Fibroblast of lung (primary cell): ENCODE measurements at regions not wholly inside any gene's neighbourhood (a gene's known extent, or its start where the extent isn't known, plus 50 kb on each side); places are given as distances from the start of the nearest gene placed in this dataset.

ENCODE experiments used
- DNase-seq, 2 donors: peaks; one replicate each; pipeline versions ENCODE4 v3.0.0 to v3.0.0-alpha.2; 2010; ENCODE audit warnings: low read depth in 2 of 2
- H2AFZ ChIP-seq: 2 replicates; pipeline ENCODE4 v1.5.1; 2012; ENCODE audit warnings: low read length, control low read depth, inconsistent platforms
- H3K27ac ChIP-seq: 2 replicates; pipeline ENCODE4 v1.5.1; 2011; ENCODE audit warnings: low read length, control low read depth; ENCODE audit not compliant: insufficient read depth
- H3K27me3 ChIP-seq: 2 replicates; pipeline ENCODE4 v1.5.1; 2011; ENCODE audit warnings: mild to moderate bottlenecking, low read length; ENCODE audit not compliant: control insufficient read depth, insufficient read depth
- H3K36me3 ChIP-seq: 2 replicates; pipeline ENCODE4 v1.5.1; 2011; ENCODE audit warnings: low read length; ENCODE audit not compliant: control insufficient read depth, insufficient read depth
- H3K4me1 ChIP-seq: 2 replicates; pipeline ENCODE4 v1.5.1; 2011; ENCODE audit warnings: low read length; ENCODE audit not compliant: control insufficient read depth, insufficient read depth; ENCODE audit errors: extremely low read depth
- H3K4me2 ChIP-seq: 2 replicates; pipeline ENCODE4 v1.5.1; 2011; ENCODE audit warnings: low read length, control low read depth; ENCODE audit not compliant: insufficient read depth; ENCODE audit errors: extremely low read depth
- H3K4me3 ChIP-seq, 4 experiments: fragments of 200-600 bp in 1 of 4; sonication (generic) in 1 of 4; replicated peaks in 1 of 4; 2 replicates each; pipeline ENCODE4 v1.5.1; 2011 to 2016; ENCODE audit warnings: low read length in 4 of 4, low read depth in 3 of 4, mild to moderate bottlenecking in 3 of 4, control low read depth in 2 of 4, inconsistent platforms in 1 of 4, mixed read lengths in 1 of 4; ENCODE audit not compliant: insufficient read depth in 1 of 4; ENCODE audit errors: control extremely low read depth in 1 of 4
- H3K79me2 ChIP-seq: 2 replicates; pipeline ENCODE4 v1.5.1; 2012; ENCODE audit warnings: mild to moderate bottlenecking, low read length, inconsistent platforms; ENCODE audit not compliant: control insufficient read depth, insufficient read depth
- H3K9ac ChIP-seq: 2 replicates; pipeline ENCODE4 v1.5.1; 2011; ENCODE audit warnings: mild to moderate bottlenecking, low read length, control low read depth; ENCODE audit not compliant: insufficient read depth
- H3K9me3 ChIP-seq: 2 replicates; pipeline ENCODE4 v1.5.1; 2012; ENCODE audit warnings: low read depth, low read length; ENCODE audit not compliant: control insufficient read depth, insufficient read depth
- H4K20me1 ChIP-seq: 2 replicates; pipeline ENCODE4 v1.5.1; 2011; ENCODE audit warnings: low read length; ENCODE audit not compliant: control insufficient read depth, insufficient read depth; ENCODE audit errors: extremely low read depth
- EZH2 ChIP-seq: IDR thresholded peaks from 2 replicates; pipeline ENCODE4 v1.5.1; 2012; ENCODE audit warnings: low read length, control low read depth, mild to moderate bottlenecking; ENCODE audit errors: missing control alignments
- TF ChIP-seq, protein P1 (sequence below), 2 donors: IDR thresholded peaks in 1 of 2; conservative IDR thresholded peaks in 1 of 2; 1 replicate in 1 of 2; 2 replicates in 1 of 2; pipeline ENCODE4 v1.5.1; 2011 to 2012; ENCODE audit warnings: low read length in 2 of 2, control low read depth in 1 of 2, inconsistent platforms in 1 of 2, low read depth in 1 of 2, mild to moderate bottlenecking in 1 of 2

DNA sequence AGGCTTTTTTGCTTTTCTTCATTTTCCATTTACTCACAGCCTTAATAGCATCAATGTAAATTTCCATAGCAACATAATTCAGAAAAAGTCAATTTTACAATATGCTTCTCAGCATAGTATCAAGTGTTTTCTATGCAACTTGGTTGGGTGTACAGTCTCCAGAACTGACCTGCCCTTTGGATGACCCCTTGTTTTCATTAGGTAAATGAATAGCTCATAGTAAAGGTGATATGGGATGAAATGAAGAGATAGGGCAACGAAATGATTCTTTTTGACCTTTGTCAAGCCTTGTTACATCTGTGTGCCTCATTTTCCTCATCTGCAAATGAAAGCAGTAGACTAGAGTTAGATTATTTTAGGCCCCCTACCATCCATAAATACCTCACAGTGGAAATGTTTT is 1081.0 kb downstream of the TMTC2 start:
- Histone ChIP-seq H3K27me3 (no peaks in the 10 kb centered on the region), H4K20me1 (no peaks in the 10 kb centered on the region), H2AFZ (no peak overlapping the region), H3K4me2 (no peak overlapping the region), H3K9me3 (no peaks in the 10 kb centered on the region), H3K27ac (no peak overlapping the region), H3K79me2 (no peaks in the 10 kb centered on the region), H3K4me1 (no peaks in the 10 kb centered on the region), H3K4me3 (no peak overlapping the region), H3K9ac (no peak overlapping the region), H3K36me3 (no peaks in the 10 kb centered on the region)
- TF ChIP-seq EZH2: no peak
- TF ChIP-seq, protein P1, sequence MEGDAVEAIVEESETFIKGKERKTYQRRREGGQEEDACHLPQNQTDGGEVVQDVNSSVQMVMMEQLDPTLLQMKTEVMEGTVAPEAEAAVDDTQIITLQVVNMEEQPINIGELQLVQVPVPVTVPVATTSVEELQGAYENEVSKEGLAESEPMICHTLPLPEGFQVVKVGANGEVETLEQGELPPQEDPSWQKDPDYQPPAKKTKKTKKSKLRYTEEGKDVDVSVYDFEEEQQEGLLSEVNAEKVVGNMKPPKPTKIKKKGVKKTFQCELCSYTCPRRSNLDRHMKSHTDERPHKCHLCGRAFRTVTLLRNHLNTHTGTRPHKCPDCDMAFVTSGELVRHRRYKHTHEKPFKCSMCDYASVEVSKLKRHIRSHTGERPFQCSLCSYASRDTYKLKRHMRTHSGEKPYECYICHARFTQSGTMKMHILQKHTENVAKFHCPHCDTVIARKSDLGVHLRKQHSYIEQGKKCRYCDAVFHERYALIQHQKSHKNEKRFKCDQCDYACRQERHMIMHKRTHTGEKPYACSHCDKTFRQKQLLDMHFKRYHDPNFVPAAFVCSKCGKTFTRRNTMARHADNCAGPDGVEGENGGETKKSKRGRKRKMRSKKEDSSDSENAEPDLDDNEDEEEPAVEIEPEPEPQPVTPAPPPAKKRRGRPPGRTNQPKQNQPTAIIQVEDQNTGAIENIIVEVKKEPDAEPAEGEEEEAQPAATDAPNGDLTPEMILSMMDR (conservative IDR thresholded peaks at IDR 0.05 in 1 of 2, IDR thresholded peaks at IDR 0.05 in 1 of 2; ENCODE audit: low read depth in 1 of 2, low read length in 2 of 2): no peak
- no peak for DNase-seq

DNA sequence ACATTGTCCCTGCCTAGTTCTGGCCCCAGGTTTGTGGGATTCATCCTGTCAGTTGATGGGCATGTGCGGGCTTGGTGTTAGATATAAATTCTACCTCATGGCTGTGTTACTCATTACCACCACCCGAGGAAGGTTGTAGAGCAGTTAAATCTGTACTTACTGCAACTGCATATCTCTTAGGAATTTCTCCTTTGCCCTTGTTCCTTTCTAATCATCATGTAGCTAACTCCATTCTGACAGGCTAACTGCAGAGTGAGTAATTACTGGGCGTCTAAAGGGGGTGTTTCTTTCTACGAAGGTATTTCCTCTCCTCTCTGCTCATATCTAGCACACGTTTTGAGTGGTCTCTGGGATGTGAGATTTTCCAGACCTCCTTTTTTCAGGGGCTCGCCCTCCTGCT is 1076.7 kb downstream of the TMTC2 start:
- Histone ChIP-seq H3K9ac (no peak overlapping the region), H3K79me2 (no peaks in the 10 kb centered on the region), H3K4me2 (no peak overlapping the region), H3K4me3 (no peak overlapping the region), H3K36me3 (no peaks in the 10 kb centered on the region), H2AFZ (no peak overlapping the region), H3K27ac (no peak overlapping the region), H3K27me3 (no peaks in the 10 kb centered on the region), H4K20me1 (no peaks in the 10 kb centered on the region), H3K4me1 (no peaks in the 10 kb centered on the region), H3K9me3 (no peaks in the 10 kb centered on the region)
- peak in 1 of 2 donors; percentile 1 for DNase-seq
- TF ChIP-seq, protein P1 (conservative IDR thresholded peaks at IDR 0.05 in 1 of 2, IDR thresholded peaks at IDR 0.05 in 1 of 2; ENCODE audit: low read depth in 1 of 2, low read length in 2 of 2): no peak
- no peak for TF ChIP-seq EZH2

DNA sequence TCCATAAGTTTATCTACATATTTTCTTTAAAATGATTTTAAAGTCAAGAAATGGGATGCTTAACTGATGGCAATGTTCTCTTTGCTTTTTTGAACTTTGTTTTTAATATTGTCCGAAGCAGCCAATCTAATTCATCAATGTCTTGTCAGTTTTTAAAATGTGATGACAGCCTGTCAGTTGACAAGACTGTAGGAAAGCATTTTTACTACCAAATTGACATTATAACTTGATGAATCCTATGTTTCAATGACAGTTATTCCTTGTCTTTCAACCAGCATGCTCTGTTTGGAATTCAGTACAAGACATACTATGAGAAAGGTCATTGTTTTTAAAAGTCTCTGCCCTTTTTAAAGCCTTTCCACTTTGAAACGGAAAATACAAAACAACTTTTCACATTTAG is 1073.2 kb downstream of the TMTC2 start:
- Histone ChIP-seq H4K20me1 (no peaks in the 10 kb centered on the region), H3K27ac (no peak overlapping the region), H3K4me1 (no peaks in the 10 kb centered on the region), H3K79me2 (no peaks in the 10 kb centered on the region), H3K9ac (no peak overlapping the region), H3K27me3 (no peaks in the 10 kb centered on the region), H3K4me3 (no peak overlapping the region), H3K4me2 (no peak overlapping the region), H3K9me3 (no peaks in the 10 kb centered on the region), H3K36me3 (no peaks in the 10 kb centered on the region), H2AFZ (no peak overlapping the region)
- no peak for TF ChIP-seq EZH2
- TF ChIP-seq, protein P1 (conservative IDR thresholded peaks at IDR 0.05 in 1 of 2, IDR thresholded peaks at IDR 0.05 in 1 of 2; ENCODE audit: low read depth in 1 of 2, low read length in 2 of 2): no peak
- DNase-seq: no peak
